HG02943 (cell line): ENCODE measurements at regions not wholly inside any gene's neighbourhood (a gene's known extent, or its start where the extent isn't known, plus 50 kb on each side); places are given as distances from the start of the nearest gene placed in this dataset.

Experiments
- ATAC-seq: cut with Tn5 transposase; IDR thresholded peaks from one replicate; pipeline ENCODE4 v1.9.1; 2021; ENCODE audit warnings: mild to moderate bottlenecking, low read depth, moderate library complexity; ENCODE audit not compliant: unreplicated experiment

DNA sequence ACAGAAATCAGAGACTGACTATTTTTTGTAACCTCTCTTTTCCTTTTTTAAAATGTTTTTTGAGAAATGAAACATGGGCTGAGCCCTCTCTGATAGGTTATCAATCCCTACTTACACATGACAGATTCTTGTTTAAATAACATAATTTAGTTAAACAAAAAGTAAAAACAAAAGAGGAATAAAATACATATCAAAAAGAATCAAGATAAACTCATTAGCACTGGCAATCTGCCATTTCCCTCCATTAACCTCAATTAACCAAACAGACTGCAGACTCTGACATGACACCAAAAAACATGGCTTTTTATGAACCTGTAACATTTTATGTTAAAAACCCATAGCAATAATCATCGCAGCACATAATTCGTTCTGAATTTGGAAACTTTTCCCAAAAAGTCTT is 284.4 kb upstream of the MTNR1B start:
- no peak for ATAC-seq

DNA sequence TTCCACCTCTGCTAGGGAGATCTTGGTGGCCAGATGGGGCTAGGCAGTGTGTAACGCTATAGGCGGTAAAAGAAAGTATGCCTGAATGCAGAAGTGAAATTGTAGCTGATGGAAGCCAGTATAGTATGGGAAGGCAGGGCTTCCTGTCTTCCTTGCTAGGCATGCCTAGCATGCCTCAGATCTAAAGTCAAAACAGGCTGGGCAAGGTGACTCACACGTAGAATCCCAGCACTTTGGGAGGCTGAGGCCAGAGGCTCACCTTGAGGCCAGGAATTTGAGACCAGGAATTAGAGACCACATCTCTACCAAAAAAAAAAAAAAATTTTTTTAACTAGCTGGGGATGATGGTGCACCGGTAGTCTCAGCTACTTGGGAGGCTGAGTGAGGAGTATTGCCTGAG is 281.7 kb upstream of the MTNR1B start:
- ATAC-seq = no peak

DNA sequence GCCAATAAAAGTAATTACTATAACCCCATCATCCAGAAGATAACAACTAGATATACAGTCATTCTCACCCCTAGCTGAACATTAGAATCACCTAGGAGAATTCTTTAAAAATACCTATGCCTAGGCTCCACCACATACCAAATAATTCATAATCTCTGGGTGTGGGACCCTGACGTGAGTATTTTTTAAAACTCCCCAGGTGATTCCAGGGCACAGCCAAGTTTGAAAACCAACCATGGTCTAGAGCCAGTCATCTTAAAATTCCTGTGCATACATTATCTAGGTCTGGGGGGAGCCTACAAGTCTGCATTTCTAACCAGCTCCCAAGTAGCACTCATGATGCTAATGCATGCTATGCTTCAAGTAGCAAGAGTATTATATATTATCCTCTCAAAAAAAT is 281.0 kb upstream of the MTNR1B start:
- no peak for ATAC-seq

DNA sequence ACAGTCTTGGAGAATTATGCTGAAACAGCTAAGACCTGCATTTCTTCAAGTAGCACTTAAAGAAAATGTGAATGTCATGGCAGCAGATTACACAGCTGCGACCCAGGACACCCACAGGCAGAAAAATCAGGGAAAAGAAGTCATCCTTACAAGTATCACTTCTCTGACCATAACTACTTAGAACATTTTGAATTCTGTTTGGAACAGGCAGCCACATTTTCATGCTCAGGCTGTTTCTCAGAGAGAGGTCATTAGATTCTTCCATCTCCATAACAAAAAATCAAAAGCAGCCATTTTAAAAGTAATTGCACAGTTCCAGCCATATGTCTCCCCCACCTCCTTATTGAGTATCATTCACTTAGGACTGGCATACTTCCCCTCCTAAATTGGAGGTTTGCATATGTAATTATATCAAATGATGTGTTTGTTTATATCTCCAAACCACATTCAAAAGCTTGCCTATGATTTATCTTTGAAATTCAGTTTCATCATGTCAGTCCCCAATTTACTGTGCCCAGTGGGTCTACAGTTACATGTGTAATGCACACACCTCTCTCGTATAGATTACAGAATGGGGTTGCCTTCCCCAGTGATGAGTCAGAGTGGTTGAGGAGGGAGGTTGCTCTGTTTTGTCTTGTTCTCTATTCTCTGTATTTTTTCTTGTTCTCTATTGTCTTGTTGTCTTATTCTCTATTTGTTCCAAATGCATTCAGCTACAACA is 276.5 kb upstream of the MTNR1B start:
- ATAC-seq = no peak

DNA sequence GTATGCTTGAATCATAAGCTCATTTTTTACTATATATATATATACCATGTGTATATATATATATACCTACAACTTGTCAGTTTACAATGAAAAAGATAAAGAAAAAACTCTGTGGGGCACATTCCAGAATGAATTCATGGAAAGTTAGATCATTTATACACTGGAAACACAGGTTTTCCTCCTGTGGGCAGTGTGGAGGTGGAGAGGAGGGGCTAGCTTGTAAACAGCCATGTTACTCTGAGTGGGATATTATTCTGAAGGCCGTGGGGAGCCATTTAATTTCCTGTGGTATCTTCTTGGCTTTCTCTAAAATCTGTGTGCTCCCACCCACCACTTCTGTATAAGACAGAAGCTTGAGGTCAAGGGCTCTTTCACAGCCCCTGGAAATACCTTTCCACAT is 273.4 kb upstream of the MTNR1B start:
- ATAC-seq = no peak

DNA sequence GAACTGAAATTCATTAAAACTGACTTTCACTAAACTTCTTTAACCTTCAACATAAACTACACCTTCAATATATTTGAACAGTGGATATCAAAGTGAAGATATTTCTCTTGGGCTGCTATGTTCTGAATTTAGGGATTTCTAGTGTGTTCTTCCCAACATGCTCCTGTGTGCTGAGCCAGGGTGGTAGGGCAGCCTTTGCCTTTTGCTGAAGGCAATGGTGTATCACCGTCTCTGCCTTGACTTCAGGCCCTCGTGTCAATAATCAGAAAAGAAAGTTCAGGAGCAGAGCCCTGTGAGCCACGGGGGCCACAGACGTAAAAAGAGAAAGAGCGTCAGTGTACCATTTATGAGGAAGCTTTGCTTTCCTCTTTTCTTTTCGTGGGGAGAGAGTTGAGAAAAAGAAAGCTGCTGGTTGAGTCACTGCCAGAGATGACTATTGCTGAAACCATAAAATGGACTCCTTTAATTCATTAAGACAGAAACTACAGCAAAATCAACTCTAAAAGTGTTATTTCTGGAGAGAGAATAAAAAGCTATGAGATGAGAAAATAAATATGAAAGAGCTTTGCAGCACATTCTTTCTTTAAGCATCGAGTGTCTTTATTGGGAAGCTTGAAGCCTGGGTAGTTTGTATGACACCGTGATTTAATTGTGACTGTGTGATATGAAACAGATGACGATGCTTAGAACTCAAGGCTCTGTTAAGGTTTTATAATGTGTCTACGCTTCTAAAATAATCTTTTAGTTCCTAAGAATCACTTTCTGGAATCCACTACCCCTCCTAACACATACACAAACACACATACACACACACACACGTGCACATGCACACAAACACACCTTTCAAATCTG is 271.8 kb upstream of the MTNR1B start:
- no peak for ATAC-seq

DNA sequence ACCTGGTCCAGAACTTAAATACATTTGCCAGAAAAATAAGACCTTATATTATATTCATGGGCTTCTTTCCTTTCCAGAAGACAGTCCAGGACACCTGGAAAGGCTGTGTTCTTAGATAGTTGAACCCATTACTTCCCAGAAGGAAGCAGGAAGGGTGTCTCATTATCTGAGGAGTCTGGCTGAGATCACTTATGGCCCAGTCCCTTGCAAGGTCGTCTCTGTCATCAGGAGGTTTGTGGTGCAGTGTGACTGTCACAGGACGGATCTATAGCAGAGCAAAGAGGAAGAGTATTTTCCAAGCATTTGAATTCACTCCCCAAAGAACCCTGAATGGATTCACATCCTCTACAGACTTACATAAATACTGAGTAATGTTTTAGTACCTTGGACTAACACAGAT is 270.7 kb upstream of the MTNR1B start:
- ATAC-seq = no peak

DNA sequence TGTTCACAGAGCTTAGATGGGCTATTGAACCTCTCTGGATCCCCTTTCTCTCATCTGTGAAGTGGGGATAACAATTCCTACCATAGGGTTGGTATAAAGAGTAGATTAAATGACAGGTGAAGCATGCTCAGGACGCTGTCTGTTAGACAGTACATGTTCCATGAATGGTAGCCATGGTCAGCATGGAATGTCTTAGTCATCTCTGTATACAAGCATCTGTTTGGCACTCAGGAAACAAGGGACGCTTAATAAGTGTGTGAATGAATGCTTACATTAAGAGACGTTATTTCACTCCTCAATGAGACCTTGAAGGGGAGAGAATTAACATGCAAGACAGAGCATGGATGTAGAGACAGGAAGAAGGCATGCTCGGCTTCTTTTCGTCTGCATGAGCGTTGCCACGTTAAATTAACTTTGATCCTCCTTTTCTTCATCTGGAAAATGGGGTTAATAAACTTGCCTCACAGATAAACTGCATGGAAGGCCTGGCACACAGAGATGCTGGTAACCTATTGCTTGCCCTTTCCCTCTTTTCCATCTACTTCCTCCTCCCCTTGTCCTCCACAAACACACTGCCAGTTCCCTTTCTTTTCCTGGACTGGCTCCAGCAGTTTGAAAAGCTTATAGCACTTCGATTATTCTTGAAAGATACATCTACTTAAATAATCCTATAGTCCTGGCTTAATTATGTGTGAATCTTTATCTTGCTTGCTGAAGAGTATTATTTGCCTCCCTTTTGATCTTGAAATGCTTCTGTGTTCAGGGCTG is 267.2 kb upstream of the MTNR1B start:
- no peak for ATAC-seq

DNA sequence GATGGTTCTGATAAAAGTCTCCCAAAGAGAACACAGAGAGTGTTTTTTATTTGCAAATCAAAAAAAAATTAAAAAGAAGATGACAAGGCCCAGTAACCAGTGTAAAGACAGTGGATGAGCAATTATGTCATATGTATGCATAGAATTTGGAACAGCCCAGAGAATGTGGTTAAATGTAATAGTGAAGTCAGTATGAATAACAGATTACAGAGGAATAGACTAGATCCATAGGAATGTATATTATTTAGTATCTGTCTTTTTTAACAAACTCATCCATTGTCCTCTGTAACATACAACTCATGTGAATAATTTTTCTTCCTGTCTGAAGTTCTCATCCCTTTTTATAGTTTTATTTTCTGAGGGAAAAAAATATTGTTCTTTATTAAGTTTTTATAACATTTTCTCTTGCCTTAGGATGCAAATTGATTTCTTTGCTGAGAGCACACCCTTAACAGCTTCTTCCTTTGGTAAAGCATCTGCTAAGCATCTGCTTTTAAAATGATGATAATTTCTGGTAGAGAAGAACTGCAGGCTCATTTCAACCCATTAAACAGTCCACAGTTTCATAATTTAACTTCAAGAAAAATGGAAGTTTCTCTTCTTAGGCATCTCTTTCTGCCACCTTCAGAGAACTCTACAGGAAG is 266.5 kb upstream of the MTNR1B start:
- ATAC-seq = no peak

DNA sequence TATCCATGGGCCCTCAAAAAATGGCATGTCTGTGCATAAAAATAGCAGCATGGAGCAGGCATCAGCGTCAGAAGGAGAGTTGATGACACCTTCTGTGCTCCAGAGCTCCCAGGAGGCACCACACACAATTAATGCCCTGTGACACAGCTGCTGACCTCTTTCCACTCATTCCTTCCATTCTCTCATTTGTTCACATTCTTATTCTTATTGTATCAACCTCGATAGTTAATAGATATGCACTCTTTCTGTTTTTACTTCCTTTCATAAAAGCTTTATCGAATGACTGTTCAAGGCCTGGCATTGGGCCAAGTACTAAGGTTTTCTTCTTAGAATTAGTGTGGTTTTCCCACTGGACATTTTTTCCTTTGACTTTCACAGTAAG is 266.0 kb upstream of the MTNR1B start:
- ATAC-seq = no peak

DNA sequence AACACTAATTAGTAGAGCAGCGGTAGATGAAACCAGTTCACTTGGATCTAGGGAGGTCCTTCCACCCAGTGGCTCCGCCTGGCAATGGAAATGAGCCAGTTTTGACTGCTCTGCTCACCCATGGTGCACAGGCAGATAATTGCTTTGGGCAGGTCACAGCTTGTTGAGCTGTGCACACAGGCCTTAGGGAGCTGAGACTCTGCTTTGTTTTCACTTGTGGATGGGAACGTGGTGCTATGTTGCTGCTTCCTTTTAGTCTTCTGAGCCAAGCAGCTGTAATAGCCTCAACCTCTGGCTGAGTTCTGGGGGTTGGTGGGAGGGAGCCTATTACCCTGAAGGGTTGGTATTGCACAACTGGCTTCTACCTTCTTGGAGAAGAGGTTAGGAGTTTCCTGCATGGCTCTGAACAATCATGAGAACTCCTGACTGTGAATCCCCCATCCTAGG is 262.3 kb upstream of the MTNR1B start:
- ATAC-seq = no peak

DNA sequence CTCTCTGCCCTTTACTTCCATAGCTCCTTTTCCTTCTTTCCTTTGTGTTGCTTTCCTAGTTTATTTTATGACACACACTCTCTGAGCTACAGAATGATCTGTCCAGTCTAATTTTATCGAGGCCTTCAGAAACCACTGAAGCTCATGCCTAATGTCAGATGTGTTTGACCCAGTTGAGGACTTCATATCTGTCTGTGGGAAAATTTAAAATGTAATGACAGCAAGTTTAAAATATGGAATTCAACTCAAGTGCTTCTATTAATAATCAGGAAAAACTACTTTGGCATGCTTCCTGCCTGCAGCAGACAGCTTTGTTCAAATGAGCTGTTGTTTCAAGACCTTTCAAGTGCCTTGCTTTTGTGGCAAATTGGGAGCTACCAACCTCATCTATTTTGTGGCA is 261.8 kb upstream of the MTNR1B start:
- ATAC-seq = no peak

DNA sequence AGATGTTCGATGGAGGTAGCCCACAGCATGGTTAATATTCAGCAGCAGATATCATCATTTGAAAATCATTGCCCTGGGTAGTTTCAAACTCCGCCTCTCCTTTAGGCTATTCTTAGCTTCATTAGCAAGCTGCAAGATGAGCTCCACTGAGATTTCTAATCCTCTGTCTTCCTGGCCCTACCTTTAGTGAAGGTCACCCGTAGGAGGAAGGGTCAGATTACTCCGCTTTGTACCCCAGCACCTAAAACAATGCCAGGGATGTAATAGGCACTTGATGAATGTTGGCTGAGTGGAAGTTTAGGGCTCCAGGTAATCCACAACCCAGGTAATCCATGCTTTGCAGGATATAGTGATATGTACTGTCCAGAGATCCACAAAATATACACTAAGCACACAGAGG is 260.1 kb upstream of the MTNR1B start:
- ATAC-seq = no peak

DNA sequence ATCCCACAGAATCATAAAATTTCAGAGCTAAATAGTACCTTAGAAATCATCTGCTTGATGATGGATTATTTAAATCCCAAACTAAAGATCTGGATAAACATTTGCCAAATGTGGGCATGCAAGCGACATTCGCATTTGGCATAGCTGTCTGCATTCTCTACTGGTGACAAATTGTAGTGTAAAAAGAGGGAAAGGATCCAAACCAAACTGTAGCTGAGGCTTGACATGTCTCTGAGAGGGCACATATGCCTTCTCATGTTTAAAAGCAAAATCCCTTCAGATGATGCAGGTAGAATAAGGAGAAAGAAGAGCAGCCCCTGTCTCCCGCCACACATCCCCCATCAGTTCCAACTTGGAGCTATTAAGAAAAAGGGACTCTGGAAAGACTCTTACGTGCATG is 257.5 kb upstream of the MTNR1B start:
- ATAC-seq = no peak

DNA sequence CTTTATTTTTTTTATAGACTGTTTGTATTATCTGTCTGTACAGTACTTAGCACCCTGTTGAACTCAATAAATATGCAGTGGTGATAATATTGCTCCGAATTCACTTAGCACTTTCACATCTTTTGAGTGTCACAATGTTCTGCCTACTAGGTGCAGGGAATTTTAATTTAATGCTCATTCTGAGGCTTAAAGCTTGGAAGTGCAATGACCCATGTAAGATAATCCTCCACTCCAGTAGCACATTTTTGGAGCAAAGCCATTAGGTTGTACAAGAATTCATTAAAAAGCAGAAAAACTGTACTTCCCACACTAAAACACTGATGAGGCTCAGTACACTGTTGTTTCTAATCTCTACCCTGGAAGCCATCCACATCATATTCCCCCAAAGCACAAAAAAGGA is 255.3 kb upstream of the MTNR1B start:
- ATAC-seq = no peak

DNA sequence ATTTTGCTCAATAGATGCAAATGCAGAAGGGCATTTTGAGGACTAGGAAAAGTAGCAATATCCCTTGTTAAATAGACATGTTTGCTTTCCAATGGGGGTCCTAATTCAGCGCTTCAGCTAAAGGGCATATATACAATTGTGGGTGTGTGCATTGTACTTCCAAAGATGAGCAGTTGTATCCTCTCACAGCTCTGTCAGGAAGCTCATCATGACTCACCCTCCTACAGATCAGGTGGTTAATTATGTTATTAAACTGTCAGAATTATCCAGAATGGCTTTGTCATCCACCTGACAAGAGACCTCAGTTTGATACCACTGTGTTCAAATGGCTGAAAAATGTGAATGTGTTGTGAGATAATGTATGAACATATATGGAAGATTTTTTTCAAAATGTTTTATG is 252.2 kb upstream of the MTNR1B start:
- no peak for ATAC-seq

DNA sequence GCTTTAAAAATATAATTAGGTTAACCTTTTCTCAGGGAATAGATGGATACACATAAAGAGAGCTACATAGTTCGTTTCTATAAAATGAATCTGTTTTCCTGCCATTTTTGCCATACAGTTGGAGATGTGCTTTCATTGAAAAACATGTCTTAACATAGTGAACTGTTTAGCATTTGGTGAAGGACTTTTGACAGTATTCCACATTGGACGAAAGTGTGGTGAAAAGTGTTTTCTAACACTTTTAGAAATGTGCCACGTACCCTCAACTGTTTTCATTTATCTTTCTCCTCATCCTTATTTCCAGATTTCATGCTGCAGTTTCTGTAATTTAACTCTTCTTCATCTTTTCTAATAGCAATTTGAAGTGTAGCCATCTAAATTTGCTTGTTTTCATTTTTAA is 249.1 kb upstream of the MTNR1B start:
- no peak for ATAC-seq

DNA sequence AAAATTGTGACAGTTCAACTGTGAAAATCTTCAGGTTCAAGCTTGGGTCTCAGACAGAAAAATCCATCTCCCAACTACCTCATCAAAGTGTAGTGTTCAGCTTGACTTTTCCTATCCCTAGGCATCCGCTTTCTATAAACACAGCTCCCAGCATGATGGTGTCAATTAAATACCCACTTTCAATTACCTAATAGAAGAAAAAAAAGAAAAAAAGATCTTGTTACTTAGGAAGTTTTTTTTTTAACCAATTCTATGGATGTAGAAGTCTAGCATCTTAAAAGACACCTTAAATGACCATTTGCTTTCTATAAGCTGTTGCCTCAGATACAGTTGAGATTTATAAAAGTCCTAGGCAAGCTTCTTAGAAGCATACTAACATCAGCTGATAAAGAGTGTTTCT is 244.1 kb upstream of the MTNR1B start:
- no peak for ATAC-seq

DNA sequence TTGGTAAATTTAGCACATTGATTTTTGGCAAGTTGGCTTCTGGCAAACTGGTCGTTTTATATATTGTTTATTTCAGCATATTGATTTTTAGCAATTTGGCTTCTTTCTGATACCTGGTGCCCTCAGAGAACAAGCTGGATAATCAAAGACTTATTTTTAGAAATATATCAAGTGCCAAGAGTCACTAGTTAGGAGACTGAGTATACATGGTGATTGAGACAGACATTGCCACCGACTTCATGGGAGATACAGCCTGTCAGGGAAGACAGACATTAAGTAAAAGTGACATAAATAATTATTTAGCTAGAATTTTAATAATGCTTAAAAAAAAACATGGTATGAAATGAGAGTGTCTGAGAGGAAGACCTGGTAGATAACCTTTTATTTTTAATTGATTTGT is 242.3 kb upstream of the MTNR1B start:
- ATAC-seq = no peak

DNA sequence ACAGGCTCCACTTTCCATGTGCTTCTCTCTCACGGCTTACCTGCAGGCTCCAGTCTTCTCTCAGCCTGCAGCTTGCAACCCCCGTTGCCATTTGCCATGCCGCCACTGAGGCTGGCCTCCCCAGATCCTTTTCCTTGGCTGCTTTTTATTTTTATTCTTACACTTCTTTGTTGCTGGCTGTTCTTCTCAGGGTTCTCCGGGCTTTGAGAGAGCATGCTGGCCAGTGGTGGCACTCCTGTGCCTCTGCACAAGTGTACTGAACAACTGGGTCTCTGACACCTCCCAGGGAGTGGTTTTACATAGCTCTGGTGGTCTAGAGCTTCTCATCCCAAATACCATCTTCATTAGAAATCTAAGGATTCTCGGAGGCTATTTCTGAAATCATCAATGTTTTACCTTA is 241.7 kb upstream of the MTNR1B start:
- no peak for ATAC-seq

DNA sequence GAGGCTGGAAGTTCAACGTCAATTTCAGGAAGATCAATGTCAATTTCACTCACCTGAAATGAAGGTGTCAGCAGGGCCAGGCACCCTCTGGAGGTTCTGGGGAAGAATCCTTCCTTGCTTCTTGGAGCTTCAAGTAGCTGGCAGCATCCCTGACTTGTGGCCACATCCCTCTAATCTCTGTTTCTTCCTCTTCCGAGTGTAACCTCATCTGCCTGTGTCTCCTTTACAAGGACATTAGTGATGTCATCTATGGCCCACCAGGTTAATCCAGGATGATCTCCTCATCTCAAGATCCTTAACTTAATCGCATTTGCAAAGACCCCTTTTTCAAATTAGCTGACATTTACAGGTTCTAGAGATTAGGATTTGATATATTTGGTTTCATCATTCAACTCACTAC is 240.8 kb upstream of the MTNR1B start:
- ATAC-seq = no peak
